ENCODE measurements at regions not wholly inside any gene's neighbourhood (a gene's known extent, or its start where the extent isn't known, plus 50 kb on each side); places are given as distances from the start of the nearest gene placed in this dataset.

DNA sequence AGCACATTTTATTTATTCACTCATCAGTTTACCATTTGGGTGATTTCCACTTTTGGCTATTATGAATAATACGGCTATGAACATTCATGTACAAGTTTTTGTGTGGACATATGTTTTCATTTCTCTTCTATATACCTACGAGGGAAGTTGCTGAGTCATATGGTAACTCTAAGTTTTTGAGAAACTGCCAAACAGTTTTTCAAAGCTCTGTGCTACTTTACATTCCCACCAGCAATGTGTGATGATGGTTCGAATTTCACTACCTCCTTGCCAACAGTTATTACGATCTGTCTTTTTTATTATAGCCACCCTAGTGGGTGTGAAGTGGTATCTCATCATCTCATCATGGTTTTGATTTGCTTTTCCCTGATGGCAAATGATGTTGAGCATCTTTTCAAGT is 63.7 kb upstream of the MRTFB start:
- TF ChIP-seq, protein P1, sequence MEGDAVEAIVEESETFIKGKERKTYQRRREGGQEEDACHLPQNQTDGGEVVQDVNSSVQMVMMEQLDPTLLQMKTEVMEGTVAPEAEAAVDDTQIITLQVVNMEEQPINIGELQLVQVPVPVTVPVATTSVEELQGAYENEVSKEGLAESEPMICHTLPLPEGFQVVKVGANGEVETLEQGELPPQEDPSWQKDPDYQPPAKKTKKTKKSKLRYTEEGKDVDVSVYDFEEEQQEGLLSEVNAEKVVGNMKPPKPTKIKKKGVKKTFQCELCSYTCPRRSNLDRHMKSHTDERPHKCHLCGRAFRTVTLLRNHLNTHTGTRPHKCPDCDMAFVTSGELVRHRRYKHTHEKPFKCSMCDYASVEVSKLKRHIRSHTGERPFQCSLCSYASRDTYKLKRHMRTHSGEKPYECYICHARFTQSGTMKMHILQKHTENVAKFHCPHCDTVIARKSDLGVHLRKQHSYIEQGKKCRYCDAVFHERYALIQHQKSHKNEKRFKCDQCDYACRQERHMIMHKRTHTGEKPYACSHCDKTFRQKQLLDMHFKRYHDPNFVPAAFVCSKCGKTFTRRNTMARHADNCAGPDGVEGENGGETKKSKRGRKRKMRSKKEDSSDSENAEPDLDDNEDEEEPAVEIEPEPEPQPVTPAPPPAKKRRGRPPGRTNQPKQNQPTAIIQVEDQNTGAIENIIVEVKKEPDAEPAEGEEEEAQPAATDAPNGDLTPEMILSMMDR (IDR thresholded peaks at IDR 0.05; ENCODE audit: low read depth, low read length), result no peak
- no peak for TF ChIP-seq EZH2phosphoT487 (IDR thresholded peaks at IDR 0.05; ENCODE audit: low read depth)

Measured in OCI-LY3 (cell line).